HL-60 (cell line): ENCODE measurements at regions not wholly inside any gene's neighbourhood (a gene's known extent, or its start where the extent isn't known, plus 50 kb on each side); places are given as distances from the start of the nearest gene placed in this dataset.

Source experiments
- CTCF ChIP-seq: IDR thresholded peaks from one replicate; pipeline ENCODE4 v1.5.1; 2011; ENCODE audit warnings: low read length, control low read depth, inconsistent platforms; ENCODE audit not compliant: insufficient read depth
- GABPA ChIP-seq: IDR thresholded peaks from 2 replicates; pipeline ENCODE4 v1.6.1; 2012; ENCODE audit warnings: low read depth
- POLR2AphosphoS5 ChIP-seq: IDR thresholded peaks from 2 replicates; pipeline ENCODE4 v1.6.1; 2012; ENCODE audit warnings: low read depth
- TF ChIP-seq, protein P1 (sequence below): IDR thresholded peaks from 2 replicates; pipeline ENCODE4 v1.6.1; 2012; ENCODE audit warnings: low read depth; ENCODE audit not compliant: insufficient replicate concordance

DNA sequence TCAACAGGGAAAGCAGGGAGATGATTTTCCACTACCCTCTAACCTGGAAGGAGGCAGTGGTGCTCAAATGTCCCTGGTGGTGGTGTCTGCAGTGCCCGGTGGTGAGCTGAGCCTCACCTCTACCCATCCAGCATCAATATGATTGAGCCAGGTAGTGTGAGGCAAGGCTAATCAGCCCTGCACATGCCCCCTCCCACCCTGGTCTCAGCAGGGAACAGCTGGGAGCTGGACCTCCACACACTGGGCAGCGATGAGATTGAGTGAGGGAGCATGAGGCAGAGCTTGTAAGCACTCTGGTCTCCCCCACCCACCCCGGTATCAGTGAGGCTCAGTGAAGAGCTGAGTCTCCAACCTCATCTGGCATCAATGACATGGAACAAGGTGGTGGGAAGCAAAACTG, 634.3 kb downstream of the PTPRU start:
- TF ChIP-seq CTCF (no peak), GABPA (no peak), POLR2AphosphoS5 (no peak)
- TF ChIP-seq, protein P1, sequence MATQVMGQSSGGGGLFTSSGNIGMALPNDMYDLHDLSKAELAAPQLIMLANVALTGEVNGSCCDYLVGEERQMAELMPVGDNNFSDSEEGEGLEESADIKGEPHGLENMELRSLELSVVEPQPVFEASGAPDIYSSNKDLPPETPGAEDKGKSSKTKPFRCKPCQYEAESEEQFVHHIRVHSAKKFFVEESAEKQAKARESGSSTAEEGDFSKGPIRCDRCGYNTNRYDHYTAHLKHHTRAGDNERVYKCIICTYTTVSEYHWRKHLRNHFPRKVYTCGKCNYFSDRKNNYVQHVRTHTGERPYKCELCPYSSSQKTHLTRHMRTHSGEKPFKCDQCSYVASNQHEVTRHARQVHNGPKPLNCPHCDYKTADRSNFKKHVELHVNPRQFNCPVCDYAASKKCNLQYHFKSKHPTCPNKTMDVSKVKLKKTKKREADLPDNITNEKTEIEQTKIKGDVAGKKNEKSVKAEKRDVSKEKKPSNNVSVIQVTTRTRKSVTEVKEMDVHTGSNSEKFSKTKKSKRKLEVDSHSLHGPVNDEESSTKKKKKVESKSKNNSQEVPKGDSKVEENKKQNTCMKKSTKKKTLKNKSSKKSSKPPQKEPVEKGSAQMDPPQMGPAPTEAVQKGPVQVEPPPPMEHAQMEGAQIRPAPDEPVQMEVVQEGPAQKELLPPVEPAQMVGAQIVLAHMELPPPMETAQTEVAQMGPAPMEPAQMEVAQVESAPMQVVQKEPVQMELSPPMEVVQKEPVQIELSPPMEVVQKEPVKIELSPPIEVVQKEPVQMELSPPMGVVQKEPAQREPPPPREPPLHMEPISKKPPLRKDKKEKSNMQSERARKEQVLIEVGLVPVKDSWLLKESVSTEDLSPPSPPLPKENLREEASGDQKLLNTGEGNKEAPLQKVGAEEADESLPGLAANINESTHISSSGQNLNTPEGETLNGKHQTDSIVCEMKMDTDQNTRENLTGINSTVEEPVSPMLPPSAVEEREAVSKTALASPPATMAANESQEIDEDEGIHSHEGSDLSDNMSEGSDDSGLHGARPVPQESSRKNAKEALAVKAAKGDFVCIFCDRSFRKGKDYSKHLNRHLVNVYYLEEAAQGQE = no peak
